ENCODE measurements at regions not wholly inside any gene's neighbourhood (a gene's known extent, or its start where the extent isn't known, plus 50 kb on each side); places are given as distances from the start of the nearest gene placed in this dataset.

DNA sequence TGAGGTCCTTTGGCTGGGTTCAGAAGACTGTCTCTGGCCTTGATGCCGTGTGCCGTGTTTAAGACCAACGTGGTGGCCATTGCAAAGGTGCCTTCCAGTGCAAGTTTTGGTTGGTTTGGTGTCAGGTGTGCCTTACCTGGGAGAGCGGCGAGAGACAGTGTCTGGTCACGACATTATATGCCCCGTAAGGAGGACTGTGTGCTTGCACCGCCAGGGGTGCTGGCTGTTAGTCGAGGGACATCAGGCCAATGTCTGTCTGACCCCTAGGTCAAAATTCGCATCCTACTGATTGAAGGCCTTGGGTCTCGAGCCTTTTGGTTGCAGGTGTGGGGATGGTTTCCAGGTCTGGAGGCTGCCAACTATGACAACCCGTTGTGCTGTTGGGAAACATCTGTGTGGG, 111.9 kb downstream of the SNRPN start:
- intact Hi-C loops (cut with micrococcal nuclease): no loop called here
- no peak overlapping the region for H3K9ac ChIP-seq (ENCODE audit: low read length)
- H2AFZ ChIP-seq (ENCODE audit: insufficient read depth, low read depth, low read length, poor library complexity, severe bottlenecking): no peak overlapping the region
- H3K9me3 ChIP-seq (ENCODE audit: control extremely low read depth in 1 of 3, control insufficient read depth in 2 of 3, insufficient read depth in 1 of 3, low read length in 2 of 3): peaks cover 0 to 100% (median 100%) of the 10 kb centered on the region in 3 donors
- Mint-ChIP-seq H3K4me1 (no peaks in the 10 kb centered on the region), H3K9me3 (ENCODE audit: insufficient read depth) (peaks cover 40% of the 10 kb centered on the region), H3K4me3 (no peak overlapping the region), H3K27me3 (no peaks in the 10 kb centered on the region), H3K27ac (no peak overlapping the region)
- no peak for DNase-seq
- TF ChIP-seq EZH2 (IDR thresholded peaks at IDR 0.05; ENCODE audit: borderline replicate concordance, insufficient read depth, low read depth, low read length, poor library complexity, severe bottlenecking): no peak
- TF ChIP-seq, protein P1, sequence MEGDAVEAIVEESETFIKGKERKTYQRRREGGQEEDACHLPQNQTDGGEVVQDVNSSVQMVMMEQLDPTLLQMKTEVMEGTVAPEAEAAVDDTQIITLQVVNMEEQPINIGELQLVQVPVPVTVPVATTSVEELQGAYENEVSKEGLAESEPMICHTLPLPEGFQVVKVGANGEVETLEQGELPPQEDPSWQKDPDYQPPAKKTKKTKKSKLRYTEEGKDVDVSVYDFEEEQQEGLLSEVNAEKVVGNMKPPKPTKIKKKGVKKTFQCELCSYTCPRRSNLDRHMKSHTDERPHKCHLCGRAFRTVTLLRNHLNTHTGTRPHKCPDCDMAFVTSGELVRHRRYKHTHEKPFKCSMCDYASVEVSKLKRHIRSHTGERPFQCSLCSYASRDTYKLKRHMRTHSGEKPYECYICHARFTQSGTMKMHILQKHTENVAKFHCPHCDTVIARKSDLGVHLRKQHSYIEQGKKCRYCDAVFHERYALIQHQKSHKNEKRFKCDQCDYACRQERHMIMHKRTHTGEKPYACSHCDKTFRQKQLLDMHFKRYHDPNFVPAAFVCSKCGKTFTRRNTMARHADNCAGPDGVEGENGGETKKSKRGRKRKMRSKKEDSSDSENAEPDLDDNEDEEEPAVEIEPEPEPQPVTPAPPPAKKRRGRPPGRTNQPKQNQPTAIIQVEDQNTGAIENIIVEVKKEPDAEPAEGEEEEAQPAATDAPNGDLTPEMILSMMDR (IDR thresholded peaks at IDR 0.05): no peak
- no peaks in the 10 kb centered on the region for H3K4me1 ChIP-seq (ENCODE audit: control insufficient read depth in 2 of 2, insufficient read depth in 2 of 2, low read length in 2 of 2)
- whole genome bisulfite sequencing (ENCODE audit: insufficient coverage): 94% methylated on average over 11 of the region's 12 CpGs
- no peak overlapping the region for H3K4me3 ChIP-seq (ENCODE audit: control extremely low read depth in 1 of 5, extremely low read depth in 1 of 5, insufficient read depth in 1 of 5, low read depth in 2 of 5, low read length in 4 of 5)
- CTCF ChIA-PET: no interaction called here
- ATAC-seq (ENCODE audit: low read depth): no peak
- no peaks in the 10 kb centered on the region for H3K79me2 ChIP-seq (ENCODE audit: control insufficient read depth, insufficient read depth, low read length)
- peaks cover 0 to 83% of the 10 kb centered on the region in 2 experiments for H3K36me3 ChIP-seq (replicated peaks in 1 of 2; ENCODE audit: control extremely low read depth in 1 of 2, control insufficient read depth in 1 of 2, extremely low read depth in 1 of 2, insufficient read depth in 2 of 2, low read length in 1 of 2)
- POLR2A ChIA-PET: no interaction called here
- no peak overlapping the region for H3K4me2 ChIP-seq (replicated peaks; ENCODE audit: low read depth, low read length, poor library complexity, severe bottlenecking)
- no peaks in the 10 kb centered on the region for H4K20me1 ChIP-seq (ENCODE audit: control insufficient read depth, insufficient read depth, low read length, poor library complexity, severe bottlenecking)
- H3K27me3 ChIP-seq (replicated peaks in 1 of 4; ENCODE audit: control extremely low read depth in 1 of 4, control insufficient read depth in 3 of 4, insufficient read depth in 4 of 4, low read length in 3 of 4): no peaks in the 10 kb centered on the region
- no peak overlapping the region for H3K27ac ChIP-seq (ENCODE audit: low read length in 2 of 2)

DNA sequence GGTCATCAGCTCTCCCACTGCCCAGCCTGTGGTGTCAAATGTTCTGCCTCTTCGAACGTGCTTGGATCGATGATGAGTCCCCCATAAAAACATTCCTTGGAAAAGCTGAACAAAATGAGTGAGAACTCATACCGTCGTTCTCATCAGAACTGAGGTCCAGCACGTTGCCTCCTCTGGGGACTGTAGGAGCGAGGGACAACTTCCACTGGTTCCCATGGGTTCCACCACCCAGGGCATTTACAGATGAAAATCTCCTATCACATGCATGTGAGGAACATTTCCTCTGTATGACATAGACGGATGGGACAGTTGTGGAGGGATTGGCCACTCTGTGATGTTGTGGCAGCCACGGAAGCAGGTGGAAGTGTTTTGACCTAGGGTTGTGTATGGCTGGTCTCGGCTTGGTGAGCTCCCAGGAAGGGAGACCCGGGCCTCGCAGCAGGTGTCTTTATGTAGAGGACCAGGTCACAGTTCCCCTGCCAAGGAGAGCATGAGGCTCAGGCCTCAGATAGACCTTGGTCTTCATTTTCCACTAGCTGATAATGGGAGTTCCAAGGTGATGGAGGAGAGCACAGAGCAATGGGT, 113.0 kb downstream of the SNRPN start:
- Mint-ChIP-seq H3K4me1 (no peaks in the 10 kb centered on the region), H3K27ac (no peak overlapping the region), H3K9me3 (ENCODE audit: insufficient read depth) (peaks cover 39% of the 10 kb centered on the region), H3K27me3 (no peaks in the 10 kb centered on the region), H3K4me3 (no peak overlapping the region)
- ChIA-PET CTCF (no interaction called here), POLR2A (no interaction called here)
- Histone ChIP-seq H3K79me2 (ENCODE audit: control insufficient read depth, insufficient read depth, low read length) (no peaks in the 10 kb centered on the region), H3K4me1 (ENCODE audit: control insufficient read depth in 2 of 2, insufficient read depth in 2 of 2, low read length in 2 of 2) (no peaks in the 10 kb centered on the region), H3K4me2 (replicated peaks; ENCODE audit: low read depth, low read length, poor library complexity, severe bottlenecking) (no peak overlapping the region), H3K9ac (ENCODE audit: low read length) (no peak overlapping the region), H3K36me3 (replicated peaks in 1 of 2; ENCODE audit: control extremely low read depth in 1 of 2, control insufficient read depth in 1 of 2, extremely low read depth in 1 of 2, insufficient read depth in 2 of 2, low read length in 1 of 2) (peaks cover 2 to 86% of the 10 kb centered on the region in 2 experiments), H3K27ac (ENCODE audit: low read length in 2 of 2) (no peak overlapping the region), H4K20me1 (ENCODE audit: control insufficient read depth, insufficient read depth, low read length, poor library complexity, severe bottlenecking) (no peaks in the 10 kb centered on the region), H3K27me3 (replicated peaks in 1 of 4; ENCODE audit: control extremely low read depth in 1 of 4, control insufficient read depth in 3 of 4, insufficient read depth in 4 of 4, low read length in 3 of 4) (no peaks in the 10 kb centered on the region), H3K9me3 (ENCODE audit: control extremely low read depth in 1 of 3, control insufficient read depth in 2 of 3, insufficient read depth in 1 of 3, low read length in 2 of 3) (peaks cover 0 to 100% (median 100%) of the 10 kb centered on the region in 3 donors), H3K4me3 (ENCODE audit: control extremely low read depth in 1 of 5, extremely low read depth in 1 of 5, insufficient read depth in 1 of 5, low read depth in 2 of 5, low read length in 4 of 5) (no peak overlapping the region), H2AFZ (ENCODE audit: insufficient read depth, low read depth, low read length, poor library complexity, severe bottlenecking) (no peak overlapping the region)
- TF ChIP-seq EZH2 (IDR thresholded peaks at IDR 0.05; ENCODE audit: borderline replicate concordance, insufficient read depth, low read depth, low read length, poor library complexity, severe bottlenecking): no peak
- TF ChIP-seq, protein P1 (IDR thresholded peaks at IDR 0.05): no peak
- intact Hi-C loops (cut with micrococcal nuclease): no loop called here
- ATAC-seq (ENCODE audit: low read depth): no peak
- DNase-seq: no peak
- WGBS (ENCODE audit: insufficient coverage): 90% methylated on average over 11 of the region's 12 CpGs
